Prostate gland (tissue), 2 donors: ENCODE measurements at regions not wholly inside any gene's neighbourhood (a gene's known extent, or its start where the extent isn't known, plus 50 kb on each side); places are given as distances from the start of the nearest gene placed in this dataset.

Source experiments
- DNase-seq: peaks from one replicate; pipeline ENCODE4 v3.0.0-alpha.2; 2019; ENCODE audit warnings: low spot score
- H3K27ac ChIP-seq, 2 donors: fragments of 200-600 bp; sonication (generic); 2 replicates each; pipeline ENCODE4 v1.5.1; 2017 to 2019
- H3K27me3 ChIP-seq: fragments of 200-600 bp; sonication (generic); replicated peaks from 2 replicates; pipeline ENCODE4 v1.5.1; 2019; ENCODE audit not compliant: insufficient read depth
- H3K36me3 ChIP-seq, 2 donors: fragments of 200-600 bp; sonication (generic); 1 replicate in 1 of 2; 2 replicates in 1 of 2; pipeline versions ENCODE4 v1.5.1 to v1.8.1; 2017 to 2019
- H3K4me1 ChIP-seq: fragments of 200-600 bp; sonication (generic); replicated peaks from 2 replicates; pipeline ENCODE4 v1.5.1; 2019
- H3K4me3 ChIP-seq, 2 donors: fragments of 200-600 bp; sonication (generic); 2 replicates each; pipeline ENCODE4 v1.5.1; 2017 to 2019
- H3K9me3 ChIP-seq: fragments of 200-600 bp; sonication (generic); 2 replicates; pipeline ENCODE4 v1.5.1; 2017
- CTCF ChIP-seq, 4 experiments: fragments of 200-600 bp in 2 of 4; fragments of 450-650 bp in 2 of 4; sonication (generic) in 2 of 4; IDR thresholded peaks; 1 replicate in 3 of 4; 2 replicates in 1 of 4; pipeline ENCODE4 v1.5.1; 2016 to 2019; ENCODE audit warnings: antibody characterized with exemption in 4 of 4, mild to moderate bottlenecking in 2 of 4, moderate library complexity in 2 of 4
- POLR2A ChIP-seq: fragments of 450-650 bp; IDR thresholded peaks from one replicate; pipeline ENCODE4 v1.6.1; 2016; ENCODE audit warnings: antibody characterized with exemption, mild to moderate bottlenecking
- POLR2AphosphoS5 ChIP-seq: sonication (generic); formaldehyde crosslinking; IDR thresholded peaks from one replicate; pipeline ENCODE4 v1.6.1; 2017; ENCODE audit warnings: antibody characterized with exemption
- WGBS: methylation state at CpG from one replicate; pipeline ENCODE4 v1.1.5; 2018; 5-methylcytosine and 5-hydroxymethylcytosine counted together
- intact Hi-C: fragments of 100-400 bp; cut with DNase I; formaldehyde crosslinking; loops from one replicate; pipeline ENCODE4 v1.14.2; 2022

GRCh38 chr9:108724652-108725051 lies 131.1 kb downstream of the ACTL7B start:
- no peaks in the 10 kb centered on the region for H3K4me1 ChIP-seq
- intact Hi-C loops: no loop called here
- H3K9me3 ChIP-seq: no peaks in the 10 kb centered on the region
- no peaks in the 10 kb centered on the region for H3K27me3 ChIP-seq
- no peak overlapping the region for H3K4me3 ChIP-seq
- no peak for DNase-seq
- TF ChIP-seq POLR2A (no peak), CTCF (IDR thresholded peaks at IDR 0.05) (no peak), POLR2AphosphoS5 (no peak)
- WGBS: 85% methylated on average over 5 of the region's 5 CpGs
- no peak overlapping the region for H3K27ac ChIP-seq
- H3K36me3 ChIP-seq: no peaks in the 10 kb centered on the region

- 90% methylated on average over 4 of the region's 4 CpGs for WGBS
- no peaks in the 10 kb centered on the region for H3K4me1 ChIP-seq
- intact Hi-C loops: no loop called here
Observed at GRCh38 chr9:108724122-108724521, 131.7 kb downstream of the ACTL7B start.

GRCh38 chr9:108722396-108722795 lies 133.4 kb downstream of the ACTL7B start:
- Histone ChIP-seq H3K27me3 (no peaks in the 10 kb centered on the region), H3K27ac (no peak overlapping the region), H3K36me3 (no peaks in the 10 kb centered on the region), H3K4me3 (no peak overlapping the region), H3K4me1 (no peaks in the 10 kb centered on the region), H3K9me3 (no peaks in the 10 kb centered on the region)
- TF ChIP-seq POLR2A: no peak
- no peak for TF ChIP-seq POLR2AphosphoS5
- no peak for TF ChIP-seq CTCF (IDR thresholded peaks at IDR 0.05)
- WGBS: 86% methylated on average over 7 of the region's 7 CpGs
- intact Hi-C loops: no loop called here
- DNase-seq: no peak

More at GRCh38 chr9:108724122-108724521, 131.7 kb downstream of the ACTL7B start:
- no peak overlapping the region for H3K27ac ChIP-seq
- TF ChIP-seq POLR2AphosphoS5 (no peak), CTCF (IDR thresholded peaks at IDR 0.05) (no peak), POLR2A (no peak)
- H3K36me3 ChIP-seq: no peaks in the 10 kb centered on the region
- DNase-seq: no peak
- H3K4me3 ChIP-seq: no peak overlapping the region
- H3K27me3 ChIP-seq: no peaks in the 10 kb centered on the region
- H3K9me3 ChIP-seq: no peaks in the 10 kb centered on the region

GRCh38 chr9:108720191-108720642 lies 135.6 kb downstream of the ACTL7B start:
- 46% methylated on average over 2 of the region's 2 CpGs for WGBS

More at GRCh38 chr9:108720191-108720642, 135.6 kb downstream of the ACTL7B start:
- Histone ChIP-seq H3K36me3 (no peaks in the 10 kb centered on the region), H3K4me1 (no peaks in the 10 kb centered on the region), H3K9me3 (no peaks in the 10 kb centered on the region), H3K27me3 (no peaks in the 10 kb centered on the region), H3K4me3 (no peak overlapping the region), H3K27ac (no peak overlapping the region)
- DNase-seq: no peak
- no peak for TF ChIP-seq POLR2AphosphoS5
- TF ChIP-seq POLR2A: no peak
- TF ChIP-seq CTCF (IDR thresholded peaks at IDR 0.05): no peak
- intact Hi-C loops: no loop called here
